Keratinocyte (primary cell): ENCODE measurements at regions not wholly inside any gene's neighbourhood (a gene's known extent, or its start where the extent isn't known, plus 50 kb on each side); places are given as distances from the start of the nearest gene placed in this dataset.

ENCODE experiments used
- DNase-seq: peaks from one replicate; pipeline ENCODE4 v3.0.0-alpha.2; 2011; ENCODE audit warnings: low read depth, missing footprints, low spot score
- FAIRE-seq: peaks from 2 replicates; lab custom pipeline; 2011; peaks lifted over from hg19 to GRCh38; lab: Jason Lieb, UNC
- H2AFZ ChIP-seq: 2 replicates; pipeline ENCODE4 v1.6.0; 2012; ENCODE audit warnings: low read length, control low read depth, inconsistent platforms; ENCODE audit not compliant: control insufficient read depth
- H3K27ac ChIP-seq: 2 replicates; pipeline ENCODE4 v1.5.1; 2011; ENCODE audit warnings: low read length; ENCODE audit not compliant: control insufficient read depth, insufficient read depth
- H3K27me3 ChIP-seq: 3 replicates; pipeline ENCODE4 v1.6.0; 2011; ENCODE audit warnings: low read length; ENCODE audit not compliant: control insufficient read depth, insufficient read depth; ENCODE audit errors: extremely low read depth
- H3K36me3 ChIP-seq, 2 experiments: 2 replicates in 1 of 2; 3 replicates in 1 of 2; pipeline ENCODE4 v1.5.1; 2011; ENCODE audit warnings: low read length in 2 of 2, mild to moderate bottlenecking in 1 of 2; ENCODE audit not compliant: control insufficient read depth in 2 of 2, insufficient read depth in 2 of 2; ENCODE audit errors: extremely low read depth in 1 of 2
- H3K4me1 ChIP-seq: 3 replicates; pipeline ENCODE4 v1.5.1; 2011; ENCODE audit warnings: low read length; ENCODE audit not compliant: control insufficient read depth, insufficient read depth; ENCODE audit errors: extremely low read depth
- H3K4me2 ChIP-seq: 3 replicates; pipeline ENCODE4 v1.6.0; 2011; ENCODE audit warnings: low read depth, low read length; ENCODE audit not compliant: control insufficient read depth, insufficient read depth; ENCODE audit errors: extremely low read depth
- H3K4me3 ChIP-seq, 3 experiments: fragments of 200-600 bp in 1 of 3; sonication (generic) in 1 of 3; 2 replicates in 2 of 3; 3 replicates in 1 of 3; pipeline ENCODE4 v1.5.1; 2011 to 2016; ENCODE audit warnings: low read length in 3 of 3, mild to moderate bottlenecking in 3 of 3, control low read depth in 2 of 3, inconsistent platforms in 1 of 3, low read depth in 1 of 3, mixed read lengths in 1 of 3, mixed run types in 1 of 3, moderate library complexity in 1 of 3; ENCODE audit not compliant: control insufficient read depth in 2 of 3, insufficient read depth in 2 of 3; ENCODE audit errors: extremely low read depth in 1 of 3
- H3K79me2 ChIP-seq: 2 replicates; pipeline ENCODE4 v1.6.0; 2012; ENCODE audit warnings: low read length; ENCODE audit not compliant: control insufficient read depth, insufficient read depth
- H3K9ac ChIP-seq: 3 replicates; pipeline ENCODE4 v1.6.0; 2011; ENCODE audit warnings: low read length; ENCODE audit not compliant: control insufficient read depth, insufficient read depth; ENCODE audit errors: extremely low read depth
- H3K9me1 ChIP-seq: 3 replicates; pipeline ENCODE4 v1.6.0; 2011; ENCODE audit warnings: low read length; ENCODE audit not compliant: control insufficient read depth, insufficient read depth; ENCODE audit errors: extremely low read depth
- H3K9me3 ChIP-seq: 2 replicates; pipeline ENCODE4 v1.5.1; 2012; ENCODE audit warnings: low read depth, low read length; ENCODE audit not compliant: control insufficient read depth
- H4K20me1 ChIP-seq: 3 replicates; pipeline ENCODE4 v1.6.0; 2011; ENCODE audit warnings: low read length; ENCODE audit not compliant: control insufficient read depth, insufficient read depth; ENCODE audit errors: extremely low read depth
- CTCF ChIP-seq, 3 experiments: IDR thresholded peaks in 1 of 3; conservative IDR thresholded peaks in 1 of 3; optimal IDR thresholded peaks in 1 of 3; 2 replicates in 2 of 3; 3 replicates in 1 of 3; pipeline versions ENCODE3 to v1.5.1; 2011; ENCODE audit warnings: low read length in 3 of 3, mild to moderate bottlenecking in 3 of 3, moderate library complexity in 2 of 3, control low read depth in 1 of 3, inconsistent platforms in 1 of 3; ENCODE audit not compliant: insufficient read depth in 2 of 3; ENCODE audit errors: extremely low read depth in 1 of 3
- EZH2 ChIP-seq: IDR thresholded peaks from one replicate; pipeline ENCODE4 v1.6.1; 2012; ENCODE audit warnings: inconsistent platforms, mild to moderate bottlenecking, low read length, moderate library complexity
- dilution Hi-C: fragments of 300-500 bp; cut with MboI; formaldehyde crosslinking; loops from one replicate; pipeline ENCODE4 v1.7.0; 2020; ENCODE audit warnings: low sequenced_read_pairs; ENCODE audit not compliant: extremely low pct_ligation_motif_present

GRCh38 chr3:96214941-96215340, 599.5 kb upstream of the EPHA6 start:
- no peak overlapping the region for H2AFZ ChIP-seq
- dilution Hi-C loops: no loop called here
- TF ChIP-seq CTCF (optimal IDR thresholded peaks at IDR 0.05 in 1 of 3, IDR thresholded peaks at IDR 0.05 in 1 of 3, conservative IDR thresholded peaks at IDR 0.05 in 1 of 3; ENCODE audit: extremely low read depth in 1 of 3, insufficient read depth in 2 of 3, low read length in 3 of 3) (no peak), EZH2 (no peak)
- H3K36me3 ChIP-seq: no peaks in the 10 kb centered on the region
- no peaks in the 10 kb centered on the region for H4K20me1 ChIP-seq
- H3K27me3 ChIP-seq: no peaks in the 10 kb centered on the region
- no peak overlapping the region for H3K4me2 ChIP-seq
- DNase-seq: no peak
- peaks cover 3% of the 10 kb centered on the region for H3K9me3 ChIP-seq
- peaks cover under 1% of the 10 kb centered on the region for H3K4me1 ChIP-seq
- no peak overlapping the region for H3K9ac ChIP-seq
- no peak overlapping the region for H3K27ac ChIP-seq
- FAIRE-seq: no peak
- no peak overlapping the region for H3K4me3 ChIP-seq
- no peaks in the 10 kb centered on the region for H3K9me1 ChIP-seq
- H3K79me2 ChIP-seq: no peaks in the 10 kb centered on the region

- Histone ChIP-seq H3K79me2 (no peaks in the 10 kb centered on the region), H3K27me3 (no peaks in the 10 kb centered on the region), H3K4me2 (no peak overlapping the region), H3K9me1 (no peaks in the 10 kb centered on the region), H3K9ac (no peak overlapping the region), H3K4me3 (no peak overlapping the region), H4K20me1 (no peaks in the 10 kb centered on the region), H3K9me3 (no peaks in the 10 kb centered on the region), H2AFZ (no peak overlapping the region), H3K4me1 (no peaks in the 10 kb centered on the region), H3K27ac (no peak overlapping the region), H3K36me3 (no peaks in the 10 kb centered on the region)
- TF ChIP-seq CTCF (optimal IDR thresholded peaks at IDR 0.05 in 1 of 3, IDR thresholded peaks at IDR 0.05 in 1 of 3, conservative IDR thresholded peaks at IDR 0.05 in 1 of 3; ENCODE audit: extremely low read depth in 1 of 3, insufficient read depth in 2 of 3, low read length in 3 of 3) (no peak), EZH2 (no peak)
- dilution Hi-C loops: no loop called here
- no peak for FAIRE-seq
- DNase-seq: no peak
Observed at GRCh38 chr3:96225494-96225893, 588.9 kb upstream of the EPHA6 start.
